Smooth muscle cell (in vitro differentiated cells): ENCODE measurements at regions not wholly inside any gene's neighbourhood (a gene's known extent, or its start where the extent isn't known, plus 50 kb on each side); places are given as distances from the start of the nearest gene placed in this dataset.

Source experiments
- DNase-seq: peaks from one replicate; lab custom pipeline; 2025; ENCODE audit not compliant: unreplicated experiment; lab: John Stamatoyannopoulos, UW
- H2AFZ ChIP-seq: fragments of 200-600 bp; sonication (generic); 2 replicates; pipeline ENCODE4 v1.6.0; 2016; ENCODE audit warnings: antibody characterized with exemption, low read depth, mild to moderate bottlenecking
- H3F3A ChIP-seq: fragments of 200-600 bp; sonication (generic); 2 replicates; pipeline ENCODE4 v1.6.0; 2017; ENCODE audit warnings: antibody characterized with exemption, low read depth
- H3K27ac ChIP-seq: fragments of 200-600 bp; sonication (generic); 2 replicates; pipeline ENCODE4 v1.5.1; 2016; ENCODE audit warnings: low read depth, mild to moderate bottlenecking
- H3K27me3 ChIP-seq: fragments of 200-600 bp; sonication (generic); 2 replicates; pipeline ENCODE4 v1.6.1; 2016; ENCODE audit warnings: low read depth, mild to moderate bottlenecking
- H3K36me3 ChIP-seq: fragments of 200-600 bp; sonication (generic); 2 replicates; pipeline ENCODE4 v1.5.1; 2016; ENCODE audit warnings: low read depth
- H3K4me1 ChIP-seq: fragments of 200-600 bp; sonication (generic); 2 replicates; pipeline ENCODE4 v1.5.1; 2016; ENCODE audit warnings: low read depth
- H3K4me2 ChIP-seq: fragments of 200-600 bp; sonication (generic); 2 replicates; pipeline ENCODE4 v1.6.0; 2016; ENCODE audit warnings: mild to moderate bottlenecking
- H3K4me3 ChIP-seq: fragments of 200-600 bp; sonication (generic); 2 replicates; pipeline ENCODE4 v1.5.1; 2016; ENCODE audit warnings: mild to moderate bottlenecking
- H3K79me2 ChIP-seq: fragments of 200-600 bp; sonication (generic); 2 replicates; pipeline ENCODE4 v1.6.0; 2016; ENCODE audit warnings: low read depth, mild to moderate bottlenecking
- H3K9ac ChIP-seq: fragments of 200-600 bp; sonication (generic); 2 replicates; pipeline ENCODE4 v1.6.0; 2016; ENCODE audit warnings: low read depth
- H3K9me3 ChIP-seq: fragments of 200-600 bp; sonication (generic); replicated peaks from 2 replicates; pipeline ENCODE4 v1.5.1; 2016; ENCODE audit warnings: low read depth
- H4K20me1 ChIP-seq: fragments of 200-600 bp; sonication (generic); 2 replicates; pipeline ENCODE4 v1.6.0; 2016; ENCODE audit warnings: low read depth
- CTCF ChIP-seq: fragments of 200-600 bp; sonication (generic); IDR thresholded peaks from 2 replicates; pipeline ENCODE4 v1.5.1; 2017; ENCODE audit warnings: borderline replicate concordance, mild to moderate bottlenecking, antibody characterized with exemption; ENCODE audit not compliant: insufficient read depth, poor library complexity, severe bottlenecking
- WGBS: methylation state at CpG from one replicate; pipeline ENCODE4 v1.1.7; 2016; ENCODE audit warnings: low lambda C conversion rate; 5-methylcytosine and 5-hydroxymethylcytosine counted together

GRCh38 chr1:219415915-219416314 is 197.0 kb downstream of the ZC3H11B start:
- no peak overlapping the region for H3K4me2 ChIP-seq
- H3K9ac ChIP-seq: no peak overlapping the region
- H3K4me1 ChIP-seq: no peaks in the 10 kb centered on the region
- TF ChIP-seq CTCF: no peak
- H2AFZ ChIP-seq: no peak overlapping the region
- H3K9me3 ChIP-seq: no peaks in the 10 kb centered on the region
- no peaks in the 10 kb centered on the region for H3K79me2 ChIP-seq
- no peak overlapping the region for H3K4me3 ChIP-seq
- no peaks in the 10 kb centered on the region for H3K27me3 ChIP-seq
- no peaks in the 10 kb centered on the region for H4K20me1 ChIP-seq
- 93% methylated on average over 2 of the region's 2 CpGs for WGBS
- H3F3A ChIP-seq: no peaks in the 10 kb centered on the region
- no peak for DNase-seq
- H3K36me3 ChIP-seq: no peaks in the 10 kb centered on the region
- no peak overlapping the region for H3K27ac ChIP-seq

- no peak for TF ChIP-seq CTCF
- H3K9me3 ChIP-seq: no peaks in the 10 kb centered on the region
- no peaks in the 10 kb centered on the region for H3K27me3 ChIP-seq
- H4K20me1 ChIP-seq: no peaks in the 10 kb centered on the region
- no peaks in the 10 kb centered on the region for H3F3A ChIP-seq
- no peaks in the 10 kb centered on the region for H3K79me2 ChIP-seq
- no peak for DNase-seq
- H3K4me3 ChIP-seq: no peak overlapping the region
- H2AFZ ChIP-seq: no peak overlapping the region
- no peaks in the 10 kb centered on the region for H3K4me1 ChIP-seq
- no peak overlapping the region for H3K9ac ChIP-seq
- whole genome bisulfite sequencing: 97% methylated on average over 2 of the region's 2 CpGs
- no peak overlapping the region for H3K27ac ChIP-seq
- H3K36me3 ChIP-seq: no peaks in the 10 kb centered on the region
- no peak overlapping the region for H3K4me2 ChIP-seq
Measured at GRCh38 chr1:219415433-219415832, 197.5 kb downstream of the ZC3H11B start.

GRCh38 chr1:219414250-219414649 is 198.7 kb downstream of the ZC3H11B start:
- TF ChIP-seq CTCF: no peak
- H3K27me3 ChIP-seq: no peaks in the 10 kb centered on the region
- no peaks in the 10 kb centered on the region for H3K36me3 ChIP-seq
- no peak overlapping the region for H3K27ac ChIP-seq
- no peaks in the 10 kb centered on the region for H3K79me2 ChIP-seq
- no peaks in the 10 kb centered on the region for H4K20me1 ChIP-seq
- no peaks in the 10 kb centered on the region for H3F3A ChIP-seq
- no peak overlapping the region for H2AFZ ChIP-seq
- no peak overlapping the region for H3K4me3 ChIP-seq
- no peak overlapping the region for H3K4me2 ChIP-seq
- WGBS: 96% methylated on average over 4 of the region's 4 CpGs
- H3K4me1 ChIP-seq: no peaks in the 10 kb centered on the region
- H3K9me3 ChIP-seq: no peaks in the 10 kb centered on the region
- DNase-seq: no peak
- no peak overlapping the region for H3K9ac ChIP-seq

- WGBS: 75% methylated on average over 1 of the region's 1 CpG
- no peaks in the 10 kb centered on the region for H4K20me1 ChIP-seq
- H2AFZ ChIP-seq: no peak overlapping the region
- no peak overlapping the region for H3K27ac ChIP-seq
- H3K79me2 ChIP-seq: no peaks in the 10 kb centered on the region
- H3K4me2 ChIP-seq: no peak overlapping the region
- no peaks in the 10 kb centered on the region for H3K36me3 ChIP-seq
- TF ChIP-seq CTCF: no peak
- DNase-seq: no peak
- no peaks in the 10 kb centered on the region for H3K4me1 ChIP-seq
- no peaks in the 10 kb centered on the region for H3F3A ChIP-seq
- H3K9me3 ChIP-seq: no peaks in the 10 kb centered on the region
- H3K4me3 ChIP-seq: no peak overlapping the region
- H3K27me3 ChIP-seq: no peaks in the 10 kb centered on the region
- no peak overlapping the region for H3K9ac ChIP-seq
Measured at GRCh38 chr1:219413536-219413935, 199.4 kb downstream of the ZC3H11B start.
